A549 (cell line): ENCODE measurements at regions not wholly inside any gene's neighbourhood (a gene's known extent, or its start where the extent isn't known, plus 50 kb on each side); places are given as distances from the start of the nearest gene placed in this dataset.
"Not testable (repeated sequence)": the region's sequence is repeated elsewhere in the genome, so short reads cannot be mapped to it uniquely, and the experiment has no call there.

Experiments used
- ATAC-seq, 2 experiments: fragments of 200-7000 bp in 1 of 2; fragments of >200 bp in 1 of 2; cut with Nextera tagmentation in 1 of 2; cut with Tn5 transposase in 1 of 2; 3 replicates each; pipeline versions ENCODE4 v1.8.0 to v1.9.1; 2018 to 2020; ENCODE audit warnings: mild to moderate bottlenecking in 1 of 2, moderate library complexity in 1 of 2
- CTCF ChIA-PET: fragments of 300-600 bp; sonication (Branson Sonifier 250); formaldehyde crosslinking; extraction: SDS; loops from one replicate; lab custom pipeline; 2021; ENCODE audit warnings: antibody characterized with exemption, inconsistent platforms; lab: Yijun Ruan, JAX
- POLR2A ChIA-PET: fragments of 350-600 bp; formaldehyde crosslinking; extraction: SDS; loops from one replicate; lab custom pipeline; 2021; ENCODE audit warnings: antibody characterized with exemption, inconsistent platforms; lab: Yijun Ruan, JAX
- DNase-seq, 2 experiments: peaks; one replicate each; pipeline versions ENCODE4 v3.0.0 to v3.0.0-alpha.2; 2011 to 2016; ENCODE audit warnings: low read depth in 1 of 2, low spot score in 1 of 2
- FAIRE-seq: peaks from 2 replicates; lab custom pipeline; 2011; peaks lifted over from hg19 to GRCh38; lab: Jason Lieb, UNC
- H3K27ac ChIP-seq, 2 experiments: fragments of >200 bp; sonication (Bioruptor Twin); formaldehyde crosslinking; 3 replicates each; pipeline ENCODE4 v1.5.1; 2016 to 2017
- H3K4me1 ChIP-seq: fragments of >200 bp; sonication (Bioruptor Twin); formaldehyde crosslinking; 3 replicates; pipeline ENCODE4 v1.6.1; 2016
- H3K4me2 ChIP-seq: fragments of >200 bp; sonication (Bioruptor Twin); formaldehyde crosslinking; 3 replicates; pipeline ENCODE4 v1.6.1; 2016
- H3K4me3 ChIP-seq: fragments of >200 bp; sonication (Bioruptor Twin); formaldehyde crosslinking; 3 replicates; pipeline ENCODE4 v1.5.1; 2016
- H3K9me3 ChIP-seq: fragments of >200 bp; sonication (Bioruptor Twin); formaldehyde crosslinking; 3 replicates; pipeline ENCODE4 v1.6.1; 2016
- BHLHE40 ChIP-seq: IDR thresholded peaks from 2 replicates; pipeline ENCODE4 v1.6.1; 2012; ENCODE audit warnings: low read depth, low read length, inconsistent platforms
- FOSL2 ChIP-seq, 2 experiments: fragments of 450-650 bp in 1 of 2; fragments of >200 bp in 1 of 2; sonication (Bioruptor Twin) in 1 of 2; formaldehyde crosslinking; IDR thresholded peaks; 2 replicates each; pipeline versions ENCODE4 v1.5.0 to v1.6.1; 2016 to 2020; ENCODE audit warnings: mild to moderate bottlenecking in 1 of 2, moderate library complexity in 1 of 2
- FOXS1 ChIP-seq: fragments of 250-450 bp; sonication (Bioruptor Pico); IDR thresholded peaks from 2 replicates; pipeline ENCODE4 v1.5.0; 2020; ENCODE audit warnings: mild to moderate bottlenecking, moderate library complexity
- GATA3 ChIP-seq: IDR thresholded peaks from 2 replicates; pipeline ENCODE4 v1.6.1; 2012; ENCODE audit warnings: borderline replicate concordance
- HEYL ChIP-seq: fragments of 250-450 bp; sonication (Bioruptor Pico); IDR thresholded peaks from 2 replicates; pipeline ENCODE4 v1.8.0; 2021; ENCODE audit warnings: mild to moderate bottlenecking, moderate library complexity
- KDM1A ChIP-seq: fragments of 200-600 bp; sonication (generic); IDR thresholded peaks from 2 replicates; pipeline ENCODE4 v1.6.1; 2016; ENCODE audit warnings: low read depth, mild to moderate bottlenecking
- KDM5A ChIP-seq: fragments of 200-600 bp; sonication (generic); IDR thresholded peaks from 2 replicates; pipeline ENCODE4 v1.6.1; 2016; ENCODE audit warnings: antibody characterized with exemption, mild to moderate bottlenecking
- NFE2L2 ChIP-seq: fragments of 150-350 bp; conservative IDR thresholded peaks from 2 replicates; pipeline ENCODE4 v1.6.1; 2014; ENCODE audit warnings: low read length
- PHF8 ChIP-seq: fragments of 200-600 bp; sonication (generic); IDR thresholded peaks from 2 replicates; pipeline ENCODE4 v1.6.1; 2016; ENCODE audit warnings: low read depth, mild to moderate bottlenecking, antibody characterized with exemption, moderate library complexity, borderline replicate concordance
- POLR2AphosphoS2 ChIP-seq: conservative IDR thresholded peaks from 2 replicates; pipeline ENCODE4 v1.6.1; 2012; ENCODE audit warnings: low read length, improper control_type of control experiment, inconsistent platforms
- RCOR1 ChIP-seq: fragments of 150-350 bp; IDR thresholded peaks from 2 replicates; pipeline ENCODE4 v1.6.1; 2014; ENCODE audit warnings: antibody characterized with exemption, low read length, low read depth
- SMC3 ChIP-seq: fragments of >200 bp; sonication (Bioruptor Twin); formaldehyde crosslinking; IDR thresholded peaks from 3 replicates; pipeline ENCODE4 v1.6.1; 2018; ENCODE audit warnings: inconsistent platforms
- SREBF2 ChIP-seq: fragments of 450-650 bp; IDR thresholded peaks from 2 replicates; pipeline ENCODE4 v1.6.1; 2014; ENCODE audit warnings: mild to moderate bottlenecking, moderate library complexity
- TFCP2L1 ChIP-seq: fragments of 250-450 bp; sonication (Bioruptor Pico); IDR thresholded peaks from 2 replicates; pipeline ENCODE4 v1.5.0; 2021; ENCODE audit warnings: mild to moderate bottlenecking
- TP53 ChIP-seq: fragments of 250-450 bp; sonication (Bioruptor Pico); IDR thresholded peaks from 2 replicates; pipeline ENCODE4 v1.5.0; 2021; ENCODE audit warnings: mild to moderate bottlenecking, moderate library complexity
- whole genome bisulfite sequencing: methylation state at CpG from one replicate; pipeline ENCODE4 v1.1.6; 2017; ENCODE audit errors: missing lambda C conversion rate; 5-methylcytosine and 5-hydroxymethylcytosine counted together
- TF ChIP-seq, protein P1 (sequence below): fragments of 200-600 bp; sonication (generic); IDR thresholded peaks from 2 replicates; pipeline ENCODE4 v1.6.1; 2016; ENCODE audit warnings: antibody characterized with exemption, mild to moderate bottlenecking, moderate library complexity
- TF ChIP-seq, protein P2 (sequence below): fragments of 250-450 bp; sonication (Bioruptor Pico); IDR thresholded peaks from 2 replicates; pipeline ENCODE4 v1.5.0; 2021; ENCODE audit warnings: mild to moderate bottlenecking, moderate library complexity, borderline replicate concordance
- TF ChIP-seq, protein P3 (sequence below): fragments of >200 bp; sonication (Bioruptor Twin); formaldehyde crosslinking; IDR thresholded peaks from 3 replicates; pipeline ENCODE4 v1.5.1; 2016
- TF ChIP-seq, protein P4 (sequence below): fragments of >200 bp; sonication (Bioruptor Twin); formaldehyde crosslinking; IDR thresholded peaks from 3 replicates; pipeline ENCODE4 v1.6.1; 2016
- TF ChIP-seq, protein P5 (sequence below): fragments of 150-350 bp; IDR thresholded peaks from 2 replicates; pipeline ENCODE4 v1.6.1; 2014; ENCODE audit warnings: low read depth, mild to moderate bottlenecking, low read length

DNA sequence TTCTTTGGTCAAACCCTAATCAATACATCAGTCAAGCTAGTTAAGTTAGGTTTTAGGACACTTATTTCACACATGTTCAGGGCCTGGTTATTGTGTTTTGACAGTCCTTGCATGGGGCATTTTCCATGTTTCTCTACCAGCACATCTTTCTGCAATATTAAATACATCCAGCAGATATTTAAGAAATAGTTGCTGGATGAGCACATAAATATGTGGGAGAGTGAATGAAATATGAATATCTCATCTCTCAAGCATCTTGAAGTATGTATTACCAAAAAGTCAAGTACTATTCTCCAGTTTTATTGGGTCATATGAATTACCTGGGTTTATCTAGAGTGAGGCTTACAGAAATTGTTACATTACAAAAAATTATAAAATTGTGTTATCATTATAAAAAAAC is 621.9 kb upstream of the GJE1 start:
- Histone ChIP-seq H3K4me3 (no peak overlapping the region), H3K4me1 (no peaks in the 10 kb centered on the region), H3K9me3 (0 out of 3 replicates have a peak, but pooled peaks cover 2% of the 10 kb centered on the region), H3K27ac (no peak overlapping the region), H3K4me2 (no peak overlapping the region)
- ChIA-PET POLR2A (no interaction called here), CTCF (no interaction called here)
- TF ChIP-seq FOSL2 (IDR thresholded peaks at IDR 0.05) = no peak
- TF ChIP-seq FOSL2 (CRISPR knock-in tag; IDR thresholded peaks at IDR 0.05) = no peak
- TF ChIP-seq HEYL (CRISPR knock-in tag) = no peak
- no peak for TF ChIP-seq RCOR1
- no peak for TF ChIP-seq KDM5A
- no peak for TF ChIP-seq TFCP2L1 (CRISPR knock-in tag)
- no peak for TF ChIP-seq TP53 (CRISPR knock-in tag)
- no peak for TF ChIP-seq BHLHE40
- TF ChIP-seq, protein P1, sequence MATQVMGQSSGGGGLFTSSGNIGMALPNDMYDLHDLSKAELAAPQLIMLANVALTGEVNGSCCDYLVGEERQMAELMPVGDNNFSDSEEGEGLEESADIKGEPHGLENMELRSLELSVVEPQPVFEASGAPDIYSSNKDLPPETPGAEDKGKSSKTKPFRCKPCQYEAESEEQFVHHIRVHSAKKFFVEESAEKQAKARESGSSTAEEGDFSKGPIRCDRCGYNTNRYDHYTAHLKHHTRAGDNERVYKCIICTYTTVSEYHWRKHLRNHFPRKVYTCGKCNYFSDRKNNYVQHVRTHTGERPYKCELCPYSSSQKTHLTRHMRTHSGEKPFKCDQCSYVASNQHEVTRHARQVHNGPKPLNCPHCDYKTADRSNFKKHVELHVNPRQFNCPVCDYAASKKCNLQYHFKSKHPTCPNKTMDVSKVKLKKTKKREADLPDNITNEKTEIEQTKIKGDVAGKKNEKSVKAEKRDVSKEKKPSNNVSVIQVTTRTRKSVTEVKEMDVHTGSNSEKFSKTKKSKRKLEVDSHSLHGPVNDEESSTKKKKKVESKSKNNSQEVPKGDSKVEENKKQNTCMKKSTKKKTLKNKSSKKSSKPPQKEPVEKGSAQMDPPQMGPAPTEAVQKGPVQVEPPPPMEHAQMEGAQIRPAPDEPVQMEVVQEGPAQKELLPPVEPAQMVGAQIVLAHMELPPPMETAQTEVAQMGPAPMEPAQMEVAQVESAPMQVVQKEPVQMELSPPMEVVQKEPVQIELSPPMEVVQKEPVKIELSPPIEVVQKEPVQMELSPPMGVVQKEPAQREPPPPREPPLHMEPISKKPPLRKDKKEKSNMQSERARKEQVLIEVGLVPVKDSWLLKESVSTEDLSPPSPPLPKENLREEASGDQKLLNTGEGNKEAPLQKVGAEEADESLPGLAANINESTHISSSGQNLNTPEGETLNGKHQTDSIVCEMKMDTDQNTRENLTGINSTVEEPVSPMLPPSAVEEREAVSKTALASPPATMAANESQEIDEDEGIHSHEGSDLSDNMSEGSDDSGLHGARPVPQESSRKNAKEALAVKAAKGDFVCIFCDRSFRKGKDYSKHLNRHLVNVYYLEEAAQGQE = no peak
- TF ChIP-seq, protein P2, sequence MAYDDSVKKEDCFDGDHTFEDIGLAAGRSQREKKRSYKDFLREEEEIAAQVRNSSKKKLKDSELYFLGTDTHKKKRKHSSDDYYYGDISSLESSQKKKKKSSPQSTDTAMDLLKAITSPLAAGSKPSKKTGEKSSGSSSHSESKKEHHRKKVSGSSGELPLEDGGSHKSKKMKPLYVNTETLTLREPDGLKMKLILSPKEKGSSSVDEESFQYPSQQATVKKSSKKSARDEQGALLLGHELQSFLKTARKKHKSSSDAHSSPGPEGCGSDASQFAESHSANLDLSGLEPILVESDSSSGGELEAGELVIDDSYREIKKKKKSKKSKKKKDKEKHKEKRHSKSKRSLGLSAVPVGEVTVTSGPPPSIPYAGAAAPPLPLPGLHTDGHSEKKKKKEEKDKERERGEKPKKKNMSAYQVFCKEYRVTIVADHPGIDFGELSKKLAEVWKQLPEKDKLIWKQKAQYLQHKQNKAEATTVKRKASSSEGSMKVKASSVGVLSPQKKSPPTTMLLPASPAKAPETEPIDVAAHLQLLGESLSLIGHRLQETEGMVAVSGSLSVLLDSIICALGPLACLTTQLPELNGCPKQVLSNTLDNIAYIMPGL (CRISPR knock-in tag) = no peak
- TF ChIP-seq NFE2L2 = no peak
- TF ChIP-seq SREBF2 = no peak
- no peak for TF ChIP-seq SMC3
- no peak for TF ChIP-seq FOXS1 (CRISPR knock-in tag)
- ATAC-seq = no peak
- FAIRE-seq = no peak
- DNase-seq = no peak

DNA sequence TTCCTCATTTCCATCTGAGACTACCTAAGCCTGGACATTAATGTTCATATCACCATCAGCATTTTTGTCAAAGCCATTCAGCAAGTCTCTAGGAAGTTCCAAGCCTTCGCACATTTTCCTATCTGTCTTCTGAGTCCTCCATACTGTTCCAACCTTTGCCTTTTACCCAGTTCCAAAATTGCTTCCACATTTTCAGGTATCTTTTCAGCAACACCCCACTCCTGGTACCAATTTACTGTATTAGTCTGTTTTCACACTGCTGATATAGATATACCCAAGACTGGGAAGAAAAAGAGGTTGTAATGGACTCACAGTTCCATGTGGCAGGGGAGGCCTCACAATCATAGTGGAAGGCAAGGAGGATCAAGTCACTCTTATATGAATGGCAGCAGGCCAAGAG is 626.7 kb upstream of the GJE1 start:
- not testable (repeated sequence) for H3K27ac ChIP-seq

DNA sequence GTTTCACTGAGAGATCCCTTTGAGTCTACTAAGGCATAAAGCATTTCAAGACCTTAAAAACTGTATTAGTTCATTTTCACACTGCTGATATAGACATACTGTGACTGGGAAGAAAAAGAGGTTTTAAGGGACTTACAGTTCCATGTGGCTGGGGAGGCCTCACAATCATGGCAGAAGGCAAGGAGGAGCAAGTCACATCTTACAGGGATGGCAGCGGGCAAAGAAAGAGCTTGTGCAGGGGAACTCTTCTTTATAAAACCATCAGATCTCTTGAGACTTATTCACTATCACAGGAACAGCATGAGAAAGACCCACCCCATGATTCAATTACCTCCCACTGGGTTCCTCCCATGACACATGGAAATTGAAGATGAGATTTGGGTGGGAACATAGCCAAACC is 628.4 kb upstream of the GJE1 start:
- H3K4me2 ChIP-seq, POLR2A ChIA-PET, H3K4me1 ChIP-seq, FAIRE-seq, H3K4me3 ChIP-seq, H3K9me3 ChIP-seq, DNase-seq, ATAC-seq, H3K27ac ChIP-seq: not testable (repeated sequence)
- 86% methylated on average over 1 of the region's 1 CpG for WGBS
- CTCF ChIA-PET = interaction anchor here (1.7 kb wide), 1 partner anchor 10 kb away, joined by 4 read pairs; no protein-coding TSS in a partner anchor

More for the DNA sequence above, 626.7 kb upstream of the GJE1 start:
- H3K4me1 ChIP-seq, POLR2A ChIA-PET, H3K4me2 ChIP-seq, CTCF ChIA-PET, DNase-seq, ATAC-seq, H3K4me3 ChIP-seq, FAIRE-seq, H3K9me3 ChIP-seq: not testable (repeated sequence)
- WGBS = 79% methylated on average over 1 of the region's 1 CpG

DNA sequence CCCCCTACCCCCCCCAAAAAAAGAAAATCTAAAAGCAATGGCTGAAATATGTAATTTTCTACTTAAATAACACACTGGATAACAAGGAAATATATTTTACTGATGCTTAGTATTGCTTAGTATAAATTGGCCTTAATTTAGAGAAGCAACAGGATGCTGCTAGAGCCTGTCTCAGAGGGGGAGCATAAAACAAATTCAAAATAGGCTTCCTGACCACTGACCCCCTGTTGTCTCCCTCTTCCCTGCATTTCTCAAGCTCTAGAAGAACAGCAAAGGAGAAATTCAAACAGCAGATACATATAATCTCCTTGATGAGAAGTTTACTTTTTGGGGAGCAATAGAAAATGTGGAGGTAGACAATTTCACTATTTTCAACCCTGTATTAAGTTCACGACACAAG is 631.1 kb upstream of the GJE1 start:
- 77% methylated on average over 1 of the region's 1 CpG for WGBS
- TF ChIP-seq PHF8 = no peak
- TF ChIP-seq, protein P3, sequence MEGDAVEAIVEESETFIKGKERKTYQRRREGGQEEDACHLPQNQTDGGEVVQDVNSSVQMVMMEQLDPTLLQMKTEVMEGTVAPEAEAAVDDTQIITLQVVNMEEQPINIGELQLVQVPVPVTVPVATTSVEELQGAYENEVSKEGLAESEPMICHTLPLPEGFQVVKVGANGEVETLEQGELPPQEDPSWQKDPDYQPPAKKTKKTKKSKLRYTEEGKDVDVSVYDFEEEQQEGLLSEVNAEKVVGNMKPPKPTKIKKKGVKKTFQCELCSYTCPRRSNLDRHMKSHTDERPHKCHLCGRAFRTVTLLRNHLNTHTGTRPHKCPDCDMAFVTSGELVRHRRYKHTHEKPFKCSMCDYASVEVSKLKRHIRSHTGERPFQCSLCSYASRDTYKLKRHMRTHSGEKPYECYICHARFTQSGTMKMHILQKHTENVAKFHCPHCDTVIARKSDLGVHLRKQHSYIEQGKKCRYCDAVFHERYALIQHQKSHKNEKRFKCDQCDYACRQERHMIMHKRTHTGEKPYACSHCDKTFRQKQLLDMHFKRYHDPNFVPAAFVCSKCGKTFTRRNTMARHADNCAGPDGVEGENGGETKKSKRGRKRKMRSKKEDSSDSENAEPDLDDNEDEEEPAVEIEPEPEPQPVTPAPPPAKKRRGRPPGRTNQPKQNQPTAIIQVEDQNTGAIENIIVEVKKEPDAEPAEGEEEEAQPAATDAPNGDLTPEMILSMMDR = no peak
- no peak for TF ChIP-seq SMC3
- TF ChIP-seq FOXS1 (CRISPR knock-in tag) = no peak
- TF ChIP-seq KDM5A = no peak
- TF ChIP-seq GATA3 = no peak
- no peak for TF ChIP-seq KDM1A
- TF ChIP-seq, protein P4, sequence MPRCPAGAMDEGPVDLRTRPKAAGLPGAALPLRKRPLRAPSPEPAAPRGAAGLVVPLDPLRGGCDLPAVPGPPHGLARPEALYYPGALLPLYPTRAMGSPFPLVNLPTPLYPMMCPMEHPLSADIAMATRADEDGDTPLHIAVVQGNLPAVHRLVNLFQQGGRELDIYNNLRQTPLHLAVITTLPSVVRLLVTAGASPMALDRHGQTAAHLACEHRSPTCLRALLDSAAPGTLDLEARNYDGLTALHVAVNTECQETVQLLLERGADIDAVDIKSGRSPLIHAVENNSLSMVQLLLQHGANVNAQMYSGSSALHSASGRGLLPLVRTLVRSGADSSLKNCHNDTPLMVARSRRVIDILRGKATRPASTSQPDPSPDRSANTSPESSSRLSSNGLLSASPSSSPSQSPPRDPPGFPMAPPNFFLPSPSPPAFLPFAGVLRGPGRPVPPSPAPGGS = no peak
- no peak for TF ChIP-seq POLR2AphosphoS2
- TF ChIP-seq, protein P5, sequence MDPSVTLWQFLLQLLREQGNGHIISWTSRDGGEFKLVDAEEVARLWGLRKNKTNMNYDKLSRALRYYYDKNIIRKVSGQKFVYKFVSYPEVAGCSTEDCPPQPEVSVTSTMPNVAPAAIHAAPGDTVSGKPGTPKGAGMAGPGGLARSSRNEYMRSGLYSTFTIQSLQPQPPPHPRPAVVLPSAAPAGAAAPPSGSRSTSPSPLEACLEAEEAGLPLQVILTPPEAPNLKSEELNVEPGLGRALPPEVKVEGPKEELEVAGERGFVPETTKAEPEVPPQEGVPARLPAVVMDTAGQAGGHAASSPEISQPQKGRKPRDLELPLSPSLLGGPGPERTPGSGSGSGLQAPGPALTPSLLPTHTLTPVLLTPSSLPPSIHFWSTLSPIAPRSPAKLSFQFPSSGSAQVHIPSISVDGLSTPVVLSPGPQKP = no peak
- no peak for FAIRE-seq
- ChIA-PET POLR2A (no interaction called here), CTCF (interaction anchor here (0.5 kb wide), 1 partner anchor 1073 kb away, joined by 3 read pairs; no protein-coding TSS in a partner anchor)
- Histone ChIP-seq H3K9me3 (peaks cover 8% of the 10 kb centered on the region; the same call in 1 of the 3 replicates), H3K4me1 (no peaks in the 10 kb centered on the region), H3K4me2 (no peak overlapping the region), H3K4me3 (no peak overlapping the region), H3K27ac (no peak overlapping the region)
- no peak for DNase-seq
- ATAC-seq = no peak
